KMS-11 (cell line): ENCODE measurements at regions not wholly inside any gene's neighbourhood (a gene's known extent, or its start where the extent isn't known, plus 50 kb on each side); places are given as distances from the start of the nearest gene placed in this dataset.

Experiments used
- H2AFZ ChIP-seq: fragments of 200-600 bp; sonication (generic); 2 replicates; pipeline ENCODE4 v1.6.1; 2016; ENCODE audit warnings: antibody characterized with exemption, mixed run types, low read depth
- H3K27ac ChIP-seq: fragments of 200-600 bp; sonication (generic); 2 replicates; pipeline ENCODE4 v1.6.1; 2016; ENCODE audit warnings: mild to moderate bottlenecking, mixed run types
- H3K27me3 ChIP-seq: fragments of 200-600 bp; sonication (generic); 2 replicates; pipeline ENCODE4 v1.6.1; 2017; ENCODE audit warnings: mild to moderate bottlenecking, low read depth, mixed run types, moderate library complexity; ENCODE audit not compliant: insufficient read depth
- H3K36me3 ChIP-seq: fragments of 200-600 bp; sonication (generic); 2 replicates; pipeline ENCODE4 v1.6.1; 2017; ENCODE audit warnings: mild to moderate bottlenecking, mixed run types; ENCODE audit not compliant: insufficient read depth
- H3K4me1 ChIP-seq: fragments of 200-600 bp; sonication (generic); 2 replicates; pipeline ENCODE4 v1.6.1; 2016; ENCODE audit warnings: mild to moderate bottlenecking, low read depth, mixed run types; ENCODE audit not compliant: poor library complexity, severe bottlenecking
- H3K4me2 ChIP-seq: fragments of 200-600 bp; sonication (generic); 2 replicates; pipeline ENCODE4 v1.7.0; 2016; ENCODE audit warnings: mild to moderate bottlenecking, mixed run types
- H3K4me3 ChIP-seq: fragments of 200-600 bp; sonication (generic); IDR thresholded peaks from 2 replicates; pipeline ENCODE4 v1.6.1; 2017; ENCODE audit warnings: low read depth, low read length, mixed read lengths; ENCODE audit not compliant: insufficient read depth
- H3K79me2 ChIP-seq: fragments of 200-600 bp; sonication (generic); 2 replicates; pipeline ENCODE4 v1.6.1; 2016; ENCODE audit warnings: low read depth, mixed run types; ENCODE audit not compliant: insufficient read depth
- H3K9ac ChIP-seq: fragments of 200-600 bp; sonication (generic); 2 replicates; pipeline ENCODE4 v1.6.1; 2016; ENCODE audit warnings: mild to moderate bottlenecking, mixed run types
- H4K20me1 ChIP-seq: fragments of 200-600 bp; sonication (generic); 2 replicates; pipeline ENCODE4 v1.6.1; 2016; ENCODE audit warnings: mild to moderate bottlenecking, mixed run types; ENCODE audit not compliant: insufficient read depth
- TF ChIP-seq, protein P1 (sequence below): fragments of 200-600 bp; sonication (generic); conservative IDR thresholded peaks from 2 replicates; pipeline ENCODE4 v1.6.1; 2017; ENCODE audit warnings: low read depth, mild to moderate bottlenecking, antibody characterized with exemption, low read length, moderate library complexity, mixed read lengths

DNA sequence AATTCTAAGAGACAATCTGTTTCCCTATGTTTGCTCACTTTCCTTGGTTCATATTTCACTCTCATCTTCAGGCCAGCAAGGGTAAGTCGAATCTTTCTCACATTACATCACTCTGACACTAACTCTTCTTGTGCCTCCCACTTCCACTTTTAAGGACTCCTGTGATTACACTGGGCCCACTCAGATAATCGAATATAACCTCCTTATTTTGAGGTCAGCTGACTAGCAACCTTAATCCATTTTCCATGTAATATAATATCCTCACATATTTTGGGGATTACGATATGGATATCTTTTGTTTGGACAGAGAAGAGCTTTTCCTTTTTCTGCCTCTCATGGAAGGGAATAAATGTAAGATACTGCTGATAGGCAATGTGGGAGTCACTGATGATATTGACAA, 2015.7 kb upstream of the LRRTM1 start:
- Histone ChIP-seq H3K9ac (no peak overlapping the region), H3K27me3 (no peaks in the 10 kb centered on the region)

DNA sequence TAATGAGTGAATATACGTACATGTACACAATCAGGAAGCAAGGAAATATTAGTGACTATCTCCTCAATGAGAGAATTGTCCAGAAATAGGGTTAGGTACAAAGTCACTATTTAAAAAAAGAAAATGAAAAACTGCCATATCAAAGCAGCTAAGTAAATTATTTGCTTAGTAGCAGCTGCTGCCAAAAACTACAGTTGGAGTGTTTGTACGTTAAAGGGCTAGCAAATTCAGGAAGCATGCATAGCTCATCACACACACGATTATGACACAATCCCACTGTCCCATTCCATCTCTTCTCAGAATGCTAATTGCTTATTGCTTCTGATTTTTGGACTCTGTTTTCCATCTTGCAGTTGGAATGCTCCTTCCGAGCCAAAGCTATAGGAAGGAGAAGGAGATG, 2012.5 kb upstream of the LRRTM1 start:
- Histone ChIP-seq H3K79me2 (no peaks in the 10 kb centered on the region), H3K27ac (no peak overlapping the region), H3K4me1 (no peaks in the 10 kb centered on the region), H3K4me2 (no peak overlapping the region), H2AFZ (no peak overlapping the region), H3K27me3 (no peaks in the 10 kb centered on the region), H3K9ac (no peak overlapping the region), H3K4me3 (no peak overlapping the region), H4K20me1 (no peaks in the 10 kb centered on the region), H3K36me3 (no peaks in the 10 kb centered on the region)
- TF ChIP-seq, protein P1, sequence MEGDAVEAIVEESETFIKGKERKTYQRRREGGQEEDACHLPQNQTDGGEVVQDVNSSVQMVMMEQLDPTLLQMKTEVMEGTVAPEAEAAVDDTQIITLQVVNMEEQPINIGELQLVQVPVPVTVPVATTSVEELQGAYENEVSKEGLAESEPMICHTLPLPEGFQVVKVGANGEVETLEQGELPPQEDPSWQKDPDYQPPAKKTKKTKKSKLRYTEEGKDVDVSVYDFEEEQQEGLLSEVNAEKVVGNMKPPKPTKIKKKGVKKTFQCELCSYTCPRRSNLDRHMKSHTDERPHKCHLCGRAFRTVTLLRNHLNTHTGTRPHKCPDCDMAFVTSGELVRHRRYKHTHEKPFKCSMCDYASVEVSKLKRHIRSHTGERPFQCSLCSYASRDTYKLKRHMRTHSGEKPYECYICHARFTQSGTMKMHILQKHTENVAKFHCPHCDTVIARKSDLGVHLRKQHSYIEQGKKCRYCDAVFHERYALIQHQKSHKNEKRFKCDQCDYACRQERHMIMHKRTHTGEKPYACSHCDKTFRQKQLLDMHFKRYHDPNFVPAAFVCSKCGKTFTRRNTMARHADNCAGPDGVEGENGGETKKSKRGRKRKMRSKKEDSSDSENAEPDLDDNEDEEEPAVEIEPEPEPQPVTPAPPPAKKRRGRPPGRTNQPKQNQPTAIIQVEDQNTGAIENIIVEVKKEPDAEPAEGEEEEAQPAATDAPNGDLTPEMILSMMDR: no peak

More for the DNA sequence above, 2015.7 kb upstream of the LRRTM1 start:
- no peaks in the 10 kb centered on the region for H3K36me3 ChIP-seq
- H3K79me2 ChIP-seq: no peaks in the 10 kb centered on the region
- H3K4me1 ChIP-seq: no peaks in the 10 kb centered on the region
- TF ChIP-seq, protein P1: no peak
- no peaks in the 10 kb centered on the region for H4K20me1 ChIP-seq
- no peak overlapping the region for H3K27ac ChIP-seq
- no peak overlapping the region for H3K4me2 ChIP-seq
- no peak overlapping the region for H3K4me3 ChIP-seq
- H2AFZ ChIP-seq: no peak overlapping the region

DNA sequence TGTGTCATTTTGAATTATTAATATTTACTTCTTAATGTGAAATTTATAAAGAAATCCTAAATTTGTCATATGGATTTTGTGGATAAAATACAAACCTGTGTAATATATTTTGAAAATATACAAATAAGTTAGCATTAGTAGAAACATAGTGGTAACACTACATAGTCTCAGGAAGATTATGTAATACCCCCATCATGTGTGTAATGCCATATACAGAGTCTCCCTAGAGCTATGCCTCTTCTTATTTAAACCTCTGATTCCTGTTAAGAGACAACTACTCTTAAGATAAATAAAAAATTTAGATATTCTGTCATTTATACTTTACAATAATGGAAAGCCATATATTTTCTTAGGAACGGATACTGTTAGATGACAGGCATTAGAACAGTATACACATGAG, 2012.0 kb upstream of the LRRTM1 start:
- no peak overlapping the region for H3K4me3 ChIP-seq

DNA sequence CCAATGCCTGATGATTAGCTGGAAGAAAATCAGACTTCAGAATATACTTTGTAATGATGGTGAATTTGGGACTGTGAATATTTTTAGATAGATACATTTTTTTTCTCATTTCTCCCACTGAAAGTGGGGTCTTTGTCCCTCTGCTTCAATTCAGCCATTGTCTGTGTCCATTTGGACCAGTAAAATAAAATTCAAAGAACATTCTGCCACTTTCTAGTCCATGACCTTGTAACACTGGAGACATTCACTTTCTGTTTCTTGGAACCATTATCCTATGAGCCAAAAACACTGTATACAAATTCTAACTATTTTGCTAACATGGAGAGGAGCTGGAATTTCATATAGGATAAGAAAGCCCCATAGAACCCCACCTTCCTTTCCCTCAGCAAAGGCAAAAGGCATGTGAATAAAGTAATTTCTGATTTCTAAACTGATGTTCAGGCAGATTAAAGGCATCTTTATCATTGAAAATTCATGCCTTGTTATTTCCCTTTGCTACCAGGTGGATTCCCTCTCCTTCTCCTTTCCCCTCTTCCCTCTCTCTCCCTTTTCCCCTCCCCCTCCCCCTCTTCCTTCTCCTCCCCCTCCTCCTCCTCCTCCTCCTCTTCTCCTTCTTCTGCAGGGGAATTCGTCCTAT, 2010.4 kb upstream of the LRRTM1 start:
- Histone ChIP-seq H3K27ac (no peak overlapping the region), H3K79me2 (no peaks in the 10 kb centered on the region), H3K4me2 (no peak overlapping the region), H3K9ac (no peak overlapping the region), H3K36me3 (no peaks in the 10 kb centered on the region), H3K27me3 (no peaks in the 10 kb centered on the region), H3K4me3 (no peak overlapping the region), H2AFZ (no peak overlapping the region), H4K20me1 (no peaks in the 10 kb centered on the region), H3K4me1 (no peaks in the 10 kb centered on the region)
- TF ChIP-seq, protein P1: no peak

More for the DNA sequence above, 2012.0 kb upstream of the LRRTM1 start:
- H3K4me1 ChIP-seq: no peaks in the 10 kb centered on the region
- no peaks in the 10 kb centered on the region for H3K27me3 ChIP-seq
- TF ChIP-seq, protein P1: no peak
- H3K79me2 ChIP-seq: no peaks in the 10 kb centered on the region
- no peak overlapping the region for H3K4me2 ChIP-seq
- H3K36me3 ChIP-seq: no peaks in the 10 kb centered on the region
- no peak overlapping the region for H3K9ac ChIP-seq
- no peak overlapping the region for H3K27ac ChIP-seq
- no peak overlapping the region for H2AFZ ChIP-seq
- no peaks in the 10 kb centered on the region for H4K20me1 ChIP-seq
